ENCODE measurements at regions not wholly inside any gene's neighbourhood (a gene's known extent, or its start where the extent isn't known, plus 50 kb on each side); places are given as distances from the start of the nearest gene placed in this dataset.

DNA sequence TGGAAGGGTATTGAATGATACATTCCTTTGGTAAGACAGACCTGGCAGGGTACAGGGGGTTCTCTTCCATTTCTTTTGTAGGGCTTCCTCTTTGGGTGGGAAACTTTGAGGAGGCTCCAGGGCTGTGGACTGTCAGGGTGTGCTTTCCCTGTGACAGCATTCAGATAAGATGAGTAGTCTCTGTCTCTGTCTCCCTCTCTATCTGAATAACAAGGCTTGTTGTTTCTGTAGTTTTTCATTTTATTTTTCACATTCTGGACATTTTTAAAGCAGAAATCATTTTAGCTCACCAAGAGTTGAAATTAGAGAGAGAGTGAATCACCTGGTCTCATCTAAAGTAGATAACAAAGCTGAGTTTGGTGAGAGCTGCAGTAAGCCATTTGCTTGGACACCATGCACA lies 100.8 kb upstream of the TPM1 start:
- no peak for DNase-seq (ENCODE audit: low read depth, low spot score)
- Histone ChIP-seq H3K9me3 (ENCODE audit: control insufficient read depth, insufficient read depth, low read length) (no peaks in the 10 kb centered on the region), H3K27me3 (ENCODE audit: control insufficient read depth, insufficient read depth, low read length) (no peaks in the 10 kb centered on the region), H3K27ac (ENCODE audit: low read length) (no peak overlapping the region), H3K36me3 (ENCODE audit: control insufficient read depth, insufficient read depth, low read length) (no peaks in the 10 kb centered on the region), H3K4me3 (ENCODE audit: low read length) (no peak overlapping the region), H3K4me1 (ENCODE audit: control insufficient read depth, insufficient read depth, low read length) (0 out of 2 replicates have a peak, but pooled peaks cover 3% of the 10 kb centered on the region)

DNA sequence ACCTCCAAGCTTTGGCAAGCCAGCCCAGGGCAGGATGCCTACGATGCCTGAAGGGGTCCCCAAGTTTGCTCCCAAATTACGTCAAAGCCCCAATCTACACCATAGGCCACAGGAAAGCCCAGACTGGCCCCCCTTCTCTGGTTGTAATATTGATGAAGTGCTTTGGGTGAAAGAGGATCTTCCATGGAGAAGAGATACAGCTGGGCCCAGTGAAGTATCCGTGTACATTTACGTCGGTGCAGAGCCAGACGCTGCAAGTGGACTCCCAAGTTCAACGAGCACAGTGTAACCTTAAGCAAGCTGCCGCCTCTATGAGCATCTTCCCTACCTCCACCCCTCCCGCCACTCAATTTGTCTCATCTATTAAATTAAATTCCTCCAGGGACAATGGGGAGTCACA lies 100.1 kb upstream of the TPM1 start:
- H3K27me3 ChIP-seq (ENCODE audit: control insufficient read depth, insufficient read depth, low read length) = no peaks in the 10 kb centered on the region
- no peaks in the 10 kb centered on the region for H3K9me3 ChIP-seq (ENCODE audit: control insufficient read depth, insufficient read depth, low read length)
- DNase-seq (ENCODE audit: low read depth, low spot score) = no peak
- no peak overlapping the region for H3K27ac ChIP-seq (ENCODE audit: low read length)
- 0 out of 2 replicates have a peak, but pooled peaks cover 3% of the 10 kb centered on the region for H3K4me1 ChIP-seq (ENCODE audit: control insufficient read depth, insufficient read depth, low read length)
- H3K4me3 ChIP-seq (ENCODE audit: low read length) = no peak overlapping the region
- H3K36me3 ChIP-seq (ENCODE audit: control insufficient read depth, insufficient read depth, low read length) = no peaks in the 10 kb centered on the region
- WGBS (ENCODE audit: insufficient coverage, insufficient read length) = no CpG with 5 or more reads among the region's 9 CpGs

DNA sequence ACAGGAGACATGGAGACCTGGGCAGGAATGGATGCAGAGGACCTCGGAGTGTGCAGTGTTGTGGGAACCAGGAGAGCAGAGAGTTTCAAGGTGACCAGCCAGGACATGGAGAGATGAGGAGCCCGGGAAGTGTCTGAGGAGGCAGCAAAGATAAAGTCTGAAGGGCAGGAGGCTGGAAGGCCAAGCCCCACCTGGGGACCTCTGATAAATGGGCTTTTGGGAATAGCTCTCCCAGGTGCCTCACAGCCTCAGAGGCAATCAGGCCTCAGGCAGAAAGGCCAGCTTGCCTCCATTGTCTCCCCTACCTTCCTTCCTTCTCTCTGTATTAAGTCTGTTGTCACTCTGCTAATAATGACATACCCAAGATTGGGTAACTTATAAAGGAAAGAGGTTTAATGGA lies 97.5 kb upstream of the TPM1 start:
- no peaks in the 10 kb centered on the region for H3K27me3 ChIP-seq (ENCODE audit: control insufficient read depth, insufficient read depth, low read length)
- no peak overlapping the region for H3K27ac ChIP-seq (ENCODE audit: low read length)
- no CpG with 5 or more reads among the region's 2 CpGs for WGBS (ENCODE audit: insufficient coverage, insufficient read length)

DNA sequence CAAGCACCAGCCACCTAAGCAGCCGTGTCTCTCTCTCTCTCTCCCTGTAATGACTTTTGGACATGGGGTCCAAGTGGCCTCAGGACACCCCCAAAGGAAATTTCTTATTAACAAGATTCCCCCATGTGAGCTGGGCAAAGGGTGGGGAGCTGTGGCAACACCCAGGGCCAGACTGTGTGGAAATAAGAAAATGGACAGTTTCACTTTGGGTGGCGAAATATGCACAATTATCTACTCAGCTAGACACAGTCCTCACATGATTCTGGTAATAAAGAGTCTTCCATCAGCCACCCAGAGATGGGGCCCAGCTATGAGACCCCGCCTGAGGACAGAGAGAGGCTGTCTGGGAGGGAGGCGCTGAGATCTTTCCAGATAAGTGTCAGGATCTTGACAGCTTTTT lies 96.8 kb upstream of the TPM1 start:
- Histone ChIP-seq H3K36me3 (ENCODE audit: control insufficient read depth, insufficient read depth, low read length) (no peaks in the 10 kb centered on the region), H3K27ac (ENCODE audit: low read length) (no peak overlapping the region), H3K27me3 (ENCODE audit: control insufficient read depth, insufficient read depth, low read length) (no peaks in the 10 kb centered on the region), H3K4me3 (ENCODE audit: low read length) (no peak overlapping the region), H3K4me1 (ENCODE audit: control insufficient read depth, insufficient read depth, low read length) (0 out of 2 replicates have a peak, but pooled peaks cover 3% of the 10 kb centered on the region), H3K9me3 (ENCODE audit: control insufficient read depth, insufficient read depth, low read length) (no peaks in the 10 kb centered on the region)
- no peak for DNase-seq (ENCODE audit: low read depth, low spot score)
- WGBS (ENCODE audit: insufficient coverage, insufficient read length) = no CpG with 5 or more reads among the region's 4 CpGs

More for the DNA sequence above, 97.5 kb upstream of the TPM1 start:
- H3K36me3 ChIP-seq (ENCODE audit: control insufficient read depth, insufficient read depth, low read length) = no peaks in the 10 kb centered on the region
- no peak overlapping the region for H3K4me3 ChIP-seq (ENCODE audit: low read length)
- no peak for DNase-seq (ENCODE audit: low read depth, low spot score)
- no peaks in the 10 kb centered on the region for H3K9me3 ChIP-seq (ENCODE audit: control insufficient read depth, insufficient read depth, low read length)
- 0 out of 2 replicates have a peak, but pooled peaks cover 3% of the 10 kb centered on the region for H3K4me1 ChIP-seq (ENCODE audit: control insufficient read depth, insufficient read depth, low read length)

DNA sequence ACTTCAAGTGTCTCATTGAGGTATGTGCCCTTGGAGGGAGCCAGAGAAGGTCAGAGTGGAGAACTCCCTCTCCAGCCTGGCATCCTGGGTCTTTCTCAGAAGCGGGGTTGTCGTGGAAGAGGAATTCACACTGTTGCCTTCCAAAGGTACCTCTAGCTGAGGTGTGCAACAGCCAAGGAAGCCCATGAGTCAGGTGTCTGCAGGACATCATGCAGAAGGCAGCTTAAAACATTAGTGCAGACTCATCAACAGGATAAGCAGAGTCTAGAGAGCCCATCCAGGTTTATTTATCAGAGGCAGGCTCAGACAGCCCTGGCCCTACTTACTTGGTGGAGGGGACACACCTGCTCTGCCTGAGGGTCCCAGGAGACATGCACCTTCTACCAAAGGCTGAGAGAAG lies 95.6 kb upstream of the TPM1 start:
- no peaks in the 10 kb centered on the region for H3K9me3 ChIP-seq (ENCODE audit: control insufficient read depth, insufficient read depth, low read length)
- no CpG with 5 or more reads among the region's 2 CpGs for WGBS (ENCODE audit: insufficient coverage, insufficient read length)
- no peaks in the 10 kb centered on the region for H3K27me3 ChIP-seq (ENCODE audit: control insufficient read depth, insufficient read depth, low read length)
- no peaks in the 10 kb centered on the region for H3K4me1 ChIP-seq (ENCODE audit: control insufficient read depth, insufficient read depth, low read length)
- no peak overlapping the region for H3K27ac ChIP-seq (ENCODE audit: low read length)
- no peaks in the 10 kb centered on the region for H3K36me3 ChIP-seq (ENCODE audit: control insufficient read depth, insufficient read depth, low read length)
- no peak for DNase-seq (ENCODE audit: low read depth, low spot score)
- H3K4me3 ChIP-seq (ENCODE audit: low read length) = no peak overlapping the region

DNA sequence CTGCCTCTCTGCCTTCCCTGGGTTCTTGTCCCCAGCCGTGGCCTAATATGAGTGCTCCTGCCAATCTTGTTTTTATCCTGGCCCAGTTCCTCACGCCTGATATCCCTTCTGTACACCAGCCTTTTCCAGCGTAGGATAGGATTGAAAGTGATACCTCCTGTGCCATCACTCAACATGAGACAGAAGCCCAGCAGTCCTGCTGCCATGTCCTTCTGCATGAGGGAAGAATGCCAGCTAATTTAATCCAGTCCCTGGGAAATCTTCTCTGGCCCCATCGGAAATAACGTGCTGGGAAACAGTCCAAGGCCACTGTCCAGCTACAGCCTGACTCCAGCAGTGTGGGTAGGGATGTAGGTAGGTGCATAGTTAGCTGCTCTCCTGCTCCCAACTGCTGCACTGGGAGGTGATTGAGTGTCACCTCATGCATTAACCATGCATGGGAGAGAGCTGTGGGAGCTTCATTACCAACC lies 92.0 kb upstream of the TPM1 start:
- H3K27me3 ChIP-seq (ENCODE audit: control insufficient read depth, insufficient read depth, low read length) = no peaks in the 10 kb centered on the region
- H3K27ac ChIP-seq (ENCODE audit: low read length) = no peak overlapping the region
- WGBS (ENCODE audit: insufficient coverage, insufficient read length) = no CpG with 5 or more reads among the region's 5 CpGs
- no peaks in the 10 kb centered on the region for H3K9me3 ChIP-seq (ENCODE audit: control insufficient read depth, insufficient read depth, low read length)
- no peaks in the 10 kb centered on the region for H3K4me1 ChIP-seq (ENCODE audit: control insufficient read depth, insufficient read depth, low read length)
- no peak overlapping the region for H3K4me3 ChIP-seq (ENCODE audit: low read length)
- DNase-seq (ENCODE audit: low read depth, low spot score) = no peak
- H3K36me3 ChIP-seq (ENCODE audit: control insufficient read depth, insufficient read depth, low read length) = no peaks in the 10 kb centered on the region

DNA sequence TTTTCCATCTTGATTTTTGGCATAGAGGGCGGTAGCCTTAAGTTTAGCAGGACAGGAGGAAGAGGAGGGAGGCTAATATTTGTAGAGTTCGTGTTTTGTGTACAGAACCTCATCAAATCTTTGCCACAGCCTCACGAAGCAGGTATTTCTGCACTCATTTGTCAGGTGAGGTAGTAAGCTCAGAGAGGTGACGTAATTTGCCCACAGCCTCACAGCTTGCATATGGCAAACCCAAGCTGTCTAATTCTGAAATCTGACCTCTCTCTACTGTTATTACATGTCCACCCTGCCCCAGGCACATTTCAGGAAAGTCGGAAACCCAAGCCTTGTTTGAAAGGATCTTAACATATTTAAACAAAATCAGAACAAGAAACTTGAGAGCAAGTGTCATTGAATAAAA lies 91.1 kb upstream of the TPM1 start:
- no peak for DNase-seq (ENCODE audit: low read depth, low spot score)
- Histone ChIP-seq H3K27ac (ENCODE audit: low read length) (no peak overlapping the region), H3K4me3 (ENCODE audit: low read length) (no peak overlapping the region), H3K9me3 (ENCODE audit: control insufficient read depth, insufficient read depth, low read length) (no peaks in the 10 kb centered on the region), H3K36me3 (ENCODE audit: control insufficient read depth, insufficient read depth, low read length) (no peaks in the 10 kb centered on the region), H3K4me1 (ENCODE audit: control insufficient read depth, insufficient read depth, low read length) (no peaks in the 10 kb centered on the region), H3K27me3 (ENCODE audit: control insufficient read depth, insufficient read depth, low read length) (no peaks in the 10 kb centered on the region)
- WGBS (ENCODE audit: insufficient coverage, insufficient read length) = no CpG with 5 or more reads among the region's 5 CpGs

DNA sequence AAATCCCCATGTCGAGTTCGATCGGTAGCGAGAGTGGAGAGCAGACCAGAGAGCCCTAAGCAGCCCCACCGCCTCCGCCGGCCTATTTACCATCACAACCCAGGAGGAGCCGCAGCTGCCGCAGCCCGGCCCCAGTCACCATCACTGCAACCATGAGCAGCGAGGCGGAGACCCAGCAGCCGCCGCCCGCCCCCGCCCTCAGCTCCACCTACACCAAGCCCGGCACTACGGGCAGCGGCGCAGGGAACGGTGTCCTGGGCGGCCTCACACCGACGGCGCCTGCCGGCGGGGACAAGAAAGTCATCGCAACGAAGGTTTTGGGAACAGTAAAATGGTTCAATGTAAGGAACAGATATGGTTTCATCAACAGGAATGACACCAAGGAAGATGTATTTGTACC lies 89.5 kb upstream of the TPM1 start:
- Histone ChIP-seq H3K27me3 (ENCODE audit: control insufficient read depth, insufficient read depth, low read length) (no peaks in the 10 kb centered on the region), H3K4me1 (ENCODE audit: control insufficient read depth, insufficient read depth, low read length) (no peaks in the 10 kb centered on the region), H3K4me3 (ENCODE audit: low read length) (no peak overlapping the region), H3K27ac (ENCODE audit: low read length) (no peak overlapping the region), H3K9me3 (ENCODE audit: control insufficient read depth, insufficient read depth, low read length) (no peaks in the 10 kb centered on the region), H3K36me3 (ENCODE audit: control insufficient read depth, insufficient read depth, low read length) (no peaks in the 10 kb centered on the region)
- no peak for DNase-seq (ENCODE audit: low read depth, low spot score)
- no CpG with 5 or more reads among the region's 29 CpGs for WGBS (ENCODE audit: insufficient coverage, insufficient read length)

DNA sequence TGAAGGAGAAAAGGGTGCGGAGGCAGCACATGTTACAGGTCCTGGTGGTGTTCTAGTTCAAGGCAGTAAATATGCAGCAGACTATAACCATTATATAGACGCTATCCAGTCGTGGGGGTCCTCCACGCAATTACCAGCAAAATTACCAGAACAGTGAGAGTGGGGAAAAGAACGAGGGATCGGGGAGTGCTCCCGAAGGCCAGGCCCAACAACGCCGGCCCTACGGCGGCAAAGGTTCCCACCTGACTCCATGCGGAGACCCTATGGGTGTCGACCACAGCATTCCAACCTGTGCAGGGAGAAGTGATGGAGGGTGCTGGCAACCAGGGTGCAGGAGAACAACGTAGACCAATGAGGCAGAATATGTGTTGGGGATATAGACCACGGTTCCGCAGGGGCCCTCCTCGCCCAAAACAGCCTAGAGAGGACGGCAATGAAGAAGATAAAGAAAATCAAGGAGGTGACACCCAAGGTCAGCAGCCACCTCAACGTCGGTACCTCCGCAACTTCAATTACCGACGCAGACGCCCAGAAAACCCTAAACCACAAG lies 89.0 kb upstream of the TPM1 start:
- DNase-seq (ENCODE audit: low read depth, low spot score) = no peak
- no peak overlapping the region for H3K27ac ChIP-seq (ENCODE audit: low read length)
- no CpG with 5 or more reads among the region's 24 CpGs for WGBS (ENCODE audit: insufficient coverage, insufficient read length)
- no peaks in the 10 kb centered on the region for H3K9me3 ChIP-seq (ENCODE audit: control insufficient read depth, insufficient read depth, low read length)
- H3K27me3 ChIP-seq (ENCODE audit: control insufficient read depth, insufficient read depth, low read length) = no peaks in the 10 kb centered on the region
- no peaks in the 10 kb centered on the region for H3K36me3 ChIP-seq (ENCODE audit: control insufficient read depth, insufficient read depth, low read length)
- no peaks in the 10 kb centered on the region; the same call in 1 of the 2 replicates for H3K4me1 ChIP-seq (ENCODE audit: control insufficient read depth, insufficient read depth, low read length)
- H3K4me3 ChIP-seq (ENCODE audit: low read length) = no peak overlapping the region

DNA sequence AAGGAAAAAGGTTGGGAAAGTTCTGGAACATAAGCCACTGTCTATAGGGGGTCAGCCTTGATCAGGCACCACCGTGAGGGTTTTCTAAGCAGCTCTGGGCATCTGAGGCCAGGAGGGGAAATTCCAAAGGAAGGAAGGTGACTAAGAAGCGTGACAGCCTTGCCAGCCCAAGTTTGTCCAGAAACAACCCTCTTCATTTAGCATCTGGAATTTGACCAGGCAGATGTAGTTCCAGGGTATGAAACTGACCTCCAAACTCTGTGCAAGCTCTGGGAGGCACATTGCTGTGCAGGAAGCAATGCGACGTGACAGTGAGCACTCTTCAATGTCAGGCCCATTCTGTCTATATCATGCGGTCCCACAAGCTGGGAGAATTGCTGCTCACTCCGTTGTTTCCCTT lies 85.4 kb upstream of the TPM1 start:
- Histone ChIP-seq H3K4me1 (ENCODE audit: control insufficient read depth, insufficient read depth, low read length) (no peaks in the 10 kb centered on the region; the same call in 1 of the 2 replicates), H3K27me3 (ENCODE audit: control insufficient read depth, insufficient read depth, low read length) (no peaks in the 10 kb centered on the region), H3K9me3 (ENCODE audit: control insufficient read depth, insufficient read depth, low read length) (no peaks in the 10 kb centered on the region), H3K36me3 (ENCODE audit: control insufficient read depth, insufficient read depth, low read length) (no peaks in the 10 kb centered on the region), H3K27ac (ENCODE audit: low read length) (no peak overlapping the region), H3K4me3 (ENCODE audit: low read length) (no peak overlapping the region)
- no peak for DNase-seq (ENCODE audit: low read depth, low spot score)
- no CpG with 5 or more reads among the region's 6 CpGs for WGBS (ENCODE audit: insufficient coverage, insufficient read length)
